ENCODE measurements at regions not wholly inside any gene's neighbourhood (a gene's known extent, or its start where the extent isn't known, plus 50 kb on each side); places are given as distances from the start of the nearest gene placed in this dataset.

- TF ChIP-seq, protein P1, sequence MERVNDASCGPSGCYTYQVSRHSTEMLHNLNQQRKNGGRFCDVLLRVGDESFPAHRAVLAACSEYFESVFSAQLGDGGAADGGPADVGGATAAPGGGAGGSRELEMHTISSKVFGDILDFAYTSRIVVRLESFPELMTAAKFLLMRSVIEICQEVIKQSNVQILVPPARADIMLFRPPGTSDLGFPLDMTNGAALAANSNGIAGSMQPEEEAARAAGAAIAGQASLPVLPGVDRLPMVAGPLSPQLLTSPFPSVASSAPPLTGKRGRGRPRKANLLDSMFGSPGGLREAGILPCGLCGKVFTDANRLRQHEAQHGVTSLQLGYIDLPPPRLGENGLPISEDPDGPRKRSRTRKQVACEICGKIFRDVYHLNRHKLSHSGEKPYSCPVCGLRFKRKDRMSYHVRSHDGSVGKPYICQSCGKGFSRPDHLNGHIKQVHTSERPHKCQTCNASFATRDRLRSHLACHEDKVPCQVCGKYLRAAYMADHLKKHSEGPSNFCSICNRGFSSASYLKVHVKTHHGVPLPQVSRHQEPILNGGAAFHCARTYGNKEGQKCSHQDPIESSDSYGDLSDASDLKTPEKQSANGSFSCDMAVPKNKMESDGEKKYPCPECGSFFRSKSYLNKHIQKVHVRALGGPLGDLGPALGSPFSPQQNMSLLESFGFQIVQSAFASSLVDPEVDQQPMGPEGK (CRISPR knock-in tag; IDR thresholded peaks at IDR 0.05; ENCODE audit: borderline replicate concordance) = no peak
- TF ChIP-seq ZFP3 (CRISPR knock-in tag; IDR thresholded peaks at IDR 0.05) = no peak
- no peak for TF ChIP-seq GLIS3 (CRISPR knock-in tag; IDR thresholded peaks at IDR 0.05)
- TF ChIP-seq SNAI2 (CRISPR knock-in tag; IDR thresholded peaks at IDR 0.05) = no peak
- TF ChIP-seq, protein P2, sequence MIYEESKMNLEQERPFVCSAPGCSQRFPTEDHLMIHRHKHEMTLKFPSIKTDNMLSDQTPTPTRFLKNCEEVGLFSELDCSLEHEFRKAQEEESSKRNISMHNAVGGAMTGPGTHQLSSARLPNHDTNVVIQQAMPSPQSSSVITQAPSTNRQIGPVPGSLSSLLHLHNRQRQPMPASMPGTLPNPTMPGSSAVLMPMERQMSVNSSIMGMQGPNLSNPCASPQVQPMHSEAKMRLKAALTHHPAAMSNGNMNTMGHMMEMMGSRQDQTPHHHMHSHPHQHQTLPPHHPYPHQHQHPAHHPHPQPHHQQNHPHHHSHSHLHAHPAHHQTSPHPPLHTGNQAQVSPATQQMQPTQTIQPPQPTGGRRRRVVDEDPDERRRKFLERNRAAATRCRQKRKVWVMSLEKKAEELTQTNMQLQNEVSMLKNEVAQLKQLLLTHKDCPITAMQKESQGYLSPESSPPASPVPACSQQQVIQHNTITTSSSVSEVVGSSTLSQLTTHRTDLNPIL (CRISPR knock-in tag; IDR thresholded peaks at IDR 0.05; ENCODE audit: low read depth) = no peak
Measured at GRCh38 chr5:124417196-124417595, 329.2 kb downstream of the ZNF608 start.
